Activated CD8-positive, alpha-beta T cell treated with anti-CD3 and anti-CD28 coated beads, Interleukin-2, amount 10 ng/mL, durations not matched to agents 7 days and 5 days (primary cell): ENCODE measurements at regions not wholly inside any gene's neighbourhood (a gene's known extent, or its start where the extent isn't known, plus 50 kb on each side); places are given as distances from the start of the nearest gene placed in this dataset.
A peak's percentile ranks its signal among the peaks of the same experiment; 100 is the strongest.

Experiments used
- ATAC-seq: fragments of 150-1000 bp; cut with Tn5 transposase; one replicate; pipeline ENCODE4 v1.10.0; 2021; ENCODE audit warnings: moderate library complexity
- CTCF ChIA-PET: fragments of 350-600 bp; sonication (Branson Sonifier 250); formaldehyde crosslinking; loops from one replicate; lab custom pipeline; 2021; ENCODE audit warnings: antibody characterized with exemption; lab: Charles Lee
- POLR2A ChIA-PET: fragments of 350-600 bp; sonication (Branson Sonifier 250); formaldehyde crosslinking; loops from one replicate; lab custom pipeline; 2021; ENCODE audit warnings: antibody characterized with exemption; lab: Charles Lee
- DNase-seq: peaks from one replicate; pipeline ENCODE4 v3.0.0-alpha.2; 2020
- H3K27ac Mint-ChIP-seq: one replicate; pipeline ENCODE4 v1.8.0; 2021; ENCODE audit warnings: mild to moderate bottlenecking, mixed read lengths
- H3K27me3 Mint-ChIP-seq: one replicate; pipeline ENCODE4 v1.8.0; 2021; ENCODE audit warnings: low read depth, mixed read lengths
- H3K36me3 Mint-ChIP-seq: one replicate; pipeline ENCODE4 v1.8.0; 2021; ENCODE audit warnings: low read depth, mixed read lengths
- H3K4me1 Mint-ChIP-seq: one replicate; pipeline ENCODE4 v1.8.0; 2021; ENCODE audit warnings: low read depth, mixed read lengths
- H3K4me3 Mint-ChIP-seq: one replicate; pipeline ENCODE4 v1.8.0; 2021; ENCODE audit warnings: mild to moderate bottlenecking, mixed read lengths
- H3K9me3 Mint-ChIP-seq: one replicate; pipeline ENCODE4 v1.8.0; 2022; ENCODE audit warnings: mixed read lengths; ENCODE audit not compliant: insufficient read depth

- DNase-seq (no peak), ATAC-seq (no peak)
- H3K4me1 Mint-ChIP-seq: peaks cover 4% of the 10 kb centered on the region
- H3K27me3 Mint-ChIP-seq: peaks cover 7% of the 10 kb centered on the region
- ChIA-PET CTCF (no interaction called here), POLR2A (no interaction called here)
- no peak overlapping the region for H3K27ac Mint-ChIP-seq
- no peaks in the 10 kb centered on the region for H3K9me3 Mint-ChIP-seq
- H3K4me3 Mint-ChIP-seq: no peak overlapping the region
- no peaks in the 10 kb centered on the region for H3K36me3 Mint-ChIP-seq
Measured at GRCh38 chr6:71491844-71492243, 203.2 kb downstream of the OGFRL1 start.

DNA sequence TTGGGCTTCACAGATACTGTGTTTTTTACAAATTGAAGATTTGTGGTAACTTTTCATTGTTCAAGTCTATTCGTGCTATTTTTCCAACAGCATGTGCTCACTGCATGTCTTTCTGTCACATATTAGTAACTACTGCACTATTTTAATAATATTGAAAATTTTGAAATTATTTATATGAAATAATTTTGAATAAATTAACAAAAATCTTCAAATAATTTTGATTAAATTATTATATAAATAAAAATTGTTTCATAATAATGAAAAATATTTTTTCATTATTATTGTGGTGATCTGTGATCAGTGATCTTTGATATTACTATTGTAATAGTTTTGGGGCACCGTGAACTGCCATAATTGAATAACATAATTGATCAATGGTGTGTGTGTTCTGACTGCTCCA lies 204.1 kb downstream of the OGFRL1 start:
- Mint-ChIP-seq H3K9me3 (no peaks in the 10 kb centered on the region), H3K4me3 (no peak overlapping the region), H3K27me3 (peaks cover 7% of the 10 kb centered on the region), H3K27ac (no peak overlapping the region), H3K4me1 (peaks cover 4% of the 10 kb centered on the region), H3K36me3 (no peaks in the 10 kb centered on the region)
- ChIA-PET CTCF (no interaction called here), POLR2A (no interaction called here)
- ATAC-seq (no peak), DNase-seq (no peak)

DNA sequence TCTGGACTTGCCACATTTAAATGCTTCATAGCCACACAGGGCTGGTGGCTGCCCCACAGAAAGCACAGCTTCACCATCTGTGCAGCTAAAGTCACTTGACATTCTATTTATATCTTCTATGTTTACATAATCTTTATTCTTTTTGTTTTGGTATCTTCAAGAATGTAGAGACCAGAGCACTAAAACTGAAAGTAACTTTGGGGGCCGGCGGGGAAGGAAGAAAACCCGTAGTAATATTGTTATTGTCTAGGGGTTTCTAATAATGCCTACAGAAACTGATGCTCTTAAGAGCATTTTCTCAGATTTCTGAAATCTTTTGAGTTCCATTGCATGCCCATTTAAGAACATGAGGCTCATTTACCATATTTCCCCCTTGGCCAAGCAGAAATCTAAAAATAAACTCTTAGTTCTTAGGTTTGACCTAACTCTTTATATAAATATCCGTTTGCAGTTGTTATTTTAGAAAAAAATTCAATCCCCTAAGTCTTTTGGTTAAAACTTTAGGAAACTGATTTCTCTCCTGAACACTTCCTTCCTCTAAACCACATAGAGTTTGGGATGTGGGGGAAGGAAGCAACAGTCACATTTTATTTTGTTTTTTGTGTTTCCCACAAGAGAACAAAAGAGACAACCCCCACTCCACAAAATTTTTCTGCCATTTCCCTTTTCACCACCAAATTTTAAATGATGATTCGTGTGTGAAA lies 207.6 kb downstream of the OGFRL1 start:
- ATAC-seq (peak; percentile 53), DNase-seq (peak; percentile 24)
- ChIA-PET CTCF (no interaction called here), POLR2A (no interaction called here)
- Mint-ChIP-seq H3K27ac (no peak overlapping the region), H3K4me3 (peak overlapping the region; percentile 49), H3K27me3 (peaks cover 6% of the 10 kb centered on the region), H3K9me3 (no peaks in the 10 kb centered on the region), H3K36me3 (no peaks in the 10 kb centered on the region), H3K4me1 (peaks cover 4% of the 10 kb centered on the region)

GRCh38 chr6:71496722-71497033 lies 208.1 kb downstream of the OGFRL1 start:
- ATAC-seq (no peak), DNase-seq (no peak)
- H3K36me3 Mint-ChIP-seq: no peaks in the 10 kb centered on the region
- H3K4me3 Mint-ChIP-seq: no peak overlapping the region
- POLR2A ChIA-PET: no interaction called here
- CTCF ChIA-PET: no interaction called here
- H3K9me3 Mint-ChIP-seq: no peaks in the 10 kb centered on the region
- H3K27me3 Mint-ChIP-seq: peaks cover 6% of the 10 kb centered on the region
- peaks cover 4% of the 10 kb centered on the region for H3K4me1 Mint-ChIP-seq
- no peak overlapping the region for H3K27ac Mint-ChIP-seq

DNA sequence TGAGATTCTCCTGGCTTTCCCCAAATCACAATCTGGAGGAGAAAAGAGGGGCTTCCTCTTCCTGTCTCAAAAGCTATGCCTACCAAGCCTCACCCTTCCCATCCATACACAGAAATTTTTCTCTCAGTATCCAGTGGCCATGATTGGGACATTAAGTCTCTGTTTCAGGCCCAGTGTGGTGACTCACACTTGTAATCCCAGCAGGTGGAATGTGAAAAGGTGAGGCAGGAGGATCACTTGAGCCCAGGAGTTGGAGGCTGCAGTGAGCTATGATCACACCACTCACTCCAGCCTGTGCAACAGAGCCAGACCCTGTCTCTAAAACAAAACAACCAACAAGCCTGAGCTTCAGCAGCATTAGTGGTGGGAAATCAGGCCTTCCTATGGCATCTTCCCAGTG lies 210.0 kb downstream of the OGFRL1 start:
- Mint-ChIP-seq H3K27ac (no peak overlapping the region), H3K4me3 (no peak overlapping the region), H3K4me1 (peaks cover 4% of the 10 kb centered on the region), H3K27me3 (peaks cover 6% of the 10 kb centered on the region), H3K9me3 (no peaks in the 10 kb centered on the region), H3K36me3 (no peaks in the 10 kb centered on the region)
- ChIA-PET CTCF (no interaction called here), POLR2A (no interaction called here)
- DNase-seq (no peak), ATAC-seq (no peak)

GRCh38 chr6:71499667-71500066 lies 211.1 kb downstream of the OGFRL1 start:
- no peak overlapping the region for H3K27ac Mint-ChIP-seq
- H3K36me3 Mint-ChIP-seq: no peaks in the 10 kb centered on the region
- H3K4me3 Mint-ChIP-seq: no peak overlapping the region
- no peaks in the 10 kb centered on the region for H3K27me3 Mint-ChIP-seq
- CTCF ChIA-PET: no interaction called here
- H3K9me3 Mint-ChIP-seq: no peaks in the 10 kb centered on the region
- POLR2A ChIA-PET: no interaction called here
- H3K4me1 Mint-ChIP-seq: peaks cover 4% of the 10 kb centered on the region
- ATAC-seq (no peak), DNase-seq (no peak)

DNA sequence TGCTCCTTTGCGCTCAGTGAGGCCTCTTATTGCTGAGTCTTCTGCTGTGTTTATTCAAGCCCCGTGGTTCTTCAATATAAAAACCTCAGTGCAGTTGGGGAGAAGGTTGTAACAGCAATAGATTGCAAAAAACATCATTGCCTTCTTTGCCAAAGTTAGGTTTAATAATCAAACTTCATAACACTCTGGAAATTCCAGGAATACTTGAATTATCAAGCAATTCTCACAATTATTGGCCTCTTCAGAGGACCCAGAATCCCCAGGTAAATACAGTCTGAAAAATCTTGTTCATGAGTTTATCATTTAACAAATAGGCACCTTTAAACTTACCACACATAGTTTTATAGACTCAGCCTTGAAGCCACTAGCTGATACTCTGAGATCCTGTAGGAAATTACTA lies 213.6 kb downstream of the OGFRL1 start:
- H3K36me3 Mint-ChIP-seq: no peaks in the 10 kb centered on the region
- no peaks in the 10 kb centered on the region for H3K27me3 Mint-ChIP-seq
- POLR2A ChIA-PET: no interaction called here
- H3K9me3 Mint-ChIP-seq: no peaks in the 10 kb centered on the region
- H3K27ac Mint-ChIP-seq: no peak overlapping the region
- H3K4me1 Mint-ChIP-seq: no peaks in the 10 kb centered on the region
- H3K4me3 Mint-ChIP-seq: no peak overlapping the region
- ATAC-seq (no peak), DNase-seq (no peak)
- CTCF ChIA-PET: no interaction called here

DNA sequence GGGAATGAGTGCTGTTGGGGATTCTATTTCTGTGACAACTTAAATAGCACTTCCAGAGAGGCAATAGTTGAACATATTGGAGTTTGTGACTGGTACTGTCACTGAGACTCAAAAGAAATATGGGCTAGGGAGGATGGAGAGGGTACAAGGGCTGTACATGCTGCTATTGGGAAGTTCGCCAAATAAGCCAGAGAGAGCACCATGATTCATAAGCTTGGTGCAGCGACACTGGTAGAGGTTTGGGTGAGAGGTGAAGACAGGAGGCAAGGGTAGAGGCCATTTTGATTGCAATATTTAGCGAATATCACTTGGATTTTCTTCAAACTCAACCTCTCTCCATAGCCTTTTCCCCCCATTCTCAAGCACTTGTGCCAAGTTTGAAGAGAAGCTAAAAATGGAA lies 214.3 kb downstream of the OGFRL1 start:
- Mint-ChIP-seq H3K27me3 (no peaks in the 10 kb centered on the region), H3K36me3 (no peaks in the 10 kb centered on the region), H3K4me3 (no peak overlapping the region), H3K9me3 (no peaks in the 10 kb centered on the region), H3K4me1 (no peaks in the 10 kb centered on the region), H3K27ac (no peak overlapping the region)
- POLR2A ChIA-PET: no interaction called here
- CTCF ChIA-PET: no interaction called here
- DNase-seq (no peak), ATAC-seq (no peak)

DNA sequence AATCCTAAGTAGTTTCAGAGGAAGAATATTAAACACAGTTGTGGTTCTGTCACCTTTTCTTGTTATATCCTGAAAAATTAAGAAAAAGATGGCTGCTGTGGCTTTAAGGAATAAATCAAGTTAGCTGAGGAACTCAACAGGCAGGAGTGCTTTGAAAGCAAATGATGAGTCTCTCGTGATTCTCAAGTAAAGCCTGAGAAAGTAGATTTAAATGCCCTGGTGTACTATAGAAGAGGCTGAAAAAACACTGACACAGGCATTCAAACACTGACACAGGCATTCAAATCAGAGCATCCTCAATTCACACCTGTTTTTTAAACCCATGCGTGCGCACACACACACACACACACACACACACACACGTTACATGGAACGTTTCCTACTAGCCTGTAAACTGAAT lies 218.6 kb downstream of the OGFRL1 start:
- H3K27ac Mint-ChIP-seq: no peak overlapping the region
- H3K9me3 Mint-ChIP-seq: no peaks in the 10 kb centered on the region
- ATAC-seq: no peak
- no peak for DNase-seq
- no peaks in the 10 kb centered on the region for H3K36me3 Mint-ChIP-seq
- no peaks in the 10 kb centered on the region for H3K4me1 Mint-ChIP-seq
- no peak overlapping the region for H3K4me3 Mint-ChIP-seq
- POLR2A ChIA-PET: no interaction called here
- CTCF ChIA-PET: no interaction called here
- peaks cover 2% of the 10 kb centered on the region for H3K27me3 Mint-ChIP-seq

DNA sequence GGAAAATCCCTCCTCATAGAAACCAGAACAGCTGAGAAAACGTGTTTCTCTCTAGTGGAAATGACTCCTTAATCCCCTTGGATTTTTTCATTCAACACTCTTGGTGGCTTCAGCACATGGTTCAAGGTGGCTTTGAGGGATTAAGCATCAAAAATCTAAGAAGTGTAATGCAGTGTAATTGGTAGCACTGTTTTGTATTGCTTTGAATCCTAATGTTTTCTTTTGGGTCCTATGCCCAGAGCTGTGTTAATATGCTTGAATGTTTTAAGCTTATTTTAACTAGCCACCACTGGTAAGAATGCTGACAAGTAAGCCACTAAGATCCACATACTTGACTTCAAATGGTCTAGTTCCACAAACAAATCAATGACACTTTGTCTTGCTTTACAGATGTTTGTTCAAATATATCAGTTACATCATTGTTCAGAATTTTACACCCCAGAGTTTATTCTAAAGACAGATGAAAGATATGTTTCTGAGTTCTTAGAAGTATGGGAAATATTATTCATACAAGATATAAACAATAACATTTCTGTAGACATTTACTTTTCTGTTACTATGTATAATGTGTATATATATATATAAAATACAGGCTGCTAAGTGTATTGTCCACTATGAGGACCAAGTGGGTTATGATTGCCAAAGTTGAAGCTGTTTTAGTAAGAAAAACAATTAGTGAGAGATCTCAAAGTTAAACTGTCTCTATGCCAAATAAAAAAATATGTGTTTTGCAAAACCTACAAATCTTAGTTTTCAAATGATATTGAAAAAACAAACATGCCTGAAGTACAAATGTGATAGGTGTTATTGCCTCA lies 220.8 kb downstream of the OGFRL1 start:
- ATAC-seq: no peak
- Mint-ChIP-seq H3K36me3 (no peaks in the 10 kb centered on the region), H3K4me1 (no peaks in the 10 kb centered on the region), H3K9me3 (no peaks in the 10 kb centered on the region), H3K27ac (no peak overlapping the region), H3K27me3 (peaks cover 2% of the 10 kb centered on the region), H3K4me3 (no peak overlapping the region)
- DNase-seq: no peak
- CTCF ChIA-PET: no interaction called here
- POLR2A ChIA-PET: no interaction called here

- H3K27me3 Mint-ChIP-seq: peaks cover 2% of the 10 kb centered on the region
- no peak overlapping the region for H3K4me3 Mint-ChIP-seq
- no peak overlapping the region for H3K27ac Mint-ChIP-seq
- ChIA-PET POLR2A (no interaction called here), CTCF (no interaction called here)
- no peak for ATAC-seq
- no peaks in the 10 kb centered on the region for H3K36me3 Mint-ChIP-seq
- H3K9me3 Mint-ChIP-seq: no peaks in the 10 kb centered on the region
- DNase-seq: peak; percentile 22
- no peaks in the 10 kb centered on the region for H3K4me1 Mint-ChIP-seq
Measured at GRCh38 chr6:71510057-71510713, 221.6 kb downstream of the OGFRL1 start.

- ATAC-seq: no peak
- H3K9me3 Mint-ChIP-seq: no peaks in the 10 kb centered on the region
- ChIA-PET POLR2A (no interaction called here), CTCF (no interaction called here)
- peaks cover 2% of the 10 kb centered on the region for H3K27me3 Mint-ChIP-seq
- DNase-seq: no peak
- no peaks in the 10 kb centered on the region for H3K36me3 Mint-ChIP-seq
- no peak overlapping the region for H3K4me3 Mint-ChIP-seq
- H3K4me1 Mint-ChIP-seq: no peaks in the 10 kb centered on the region
- H3K27ac Mint-ChIP-seq: no peak overlapping the region
Measured at GRCh38 chr6:71510856-71511255, 222.2 kb downstream of the OGFRL1 start.
